ENCODE measurements at regions not wholly inside any gene's neighbourhood (a gene's known extent, or its start where the extent isn't known, plus 50 kb on each side); places are given as distances from the start of the nearest gene placed in this dataset.

GRCh38 chr5:2902186-2902585 is 150.7 kb upstream of the IRX2 start:
- no peak for DNase-seq

DNA sequence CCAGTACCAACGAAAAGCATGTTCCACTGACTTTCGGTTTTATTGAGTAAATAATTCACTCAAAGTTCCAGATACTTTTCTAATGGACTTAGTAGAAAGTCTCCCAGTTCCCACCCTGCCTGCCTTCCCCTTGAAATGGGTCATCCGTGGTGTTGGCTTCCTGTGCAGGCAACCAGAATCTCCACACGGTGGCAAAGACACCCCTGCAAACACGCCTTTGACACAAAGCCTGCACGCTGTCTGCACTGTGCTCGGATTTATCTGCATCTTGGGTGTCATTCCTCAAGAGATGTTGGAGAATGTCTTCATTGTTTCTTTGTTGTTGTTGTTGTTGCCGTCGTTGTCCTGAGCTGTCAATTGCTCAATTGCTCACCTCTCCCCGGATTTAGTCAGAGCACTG is 150.0 kb upstream of the IRX2 start:
- no peak for DNase-seq

DNA sequence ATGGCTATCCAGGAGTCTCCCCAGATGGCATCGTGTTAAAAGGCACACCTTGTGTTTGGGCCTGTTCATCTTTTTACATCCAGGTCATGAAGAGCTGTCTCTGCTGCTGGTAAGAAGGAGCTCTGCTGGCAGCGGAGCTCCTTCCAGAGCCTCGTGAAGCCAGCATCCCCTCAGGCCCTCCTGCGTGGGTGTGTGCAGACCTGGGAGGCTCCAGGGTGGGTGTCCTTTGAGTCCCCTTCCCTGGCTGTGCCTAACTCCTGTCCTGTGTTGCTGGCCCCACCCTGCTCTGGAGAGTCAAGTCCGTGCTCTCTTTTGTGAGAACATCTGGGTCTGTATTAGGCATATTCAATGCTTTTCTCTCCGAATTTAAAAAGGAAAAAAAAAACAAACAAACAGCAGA is 149.6 kb upstream of the IRX2 start:
- DNase-seq = no peak

- no peak for DNase-seq
Observed at GRCh38 chr5:2900360-2900759, 148.9 kb upstream of the IRX2 start.

GRCh38 chr5:2899311-2899710 is 147.8 kb upstream of the IRX2 start:
- no peak for DNase-seq

DNA sequence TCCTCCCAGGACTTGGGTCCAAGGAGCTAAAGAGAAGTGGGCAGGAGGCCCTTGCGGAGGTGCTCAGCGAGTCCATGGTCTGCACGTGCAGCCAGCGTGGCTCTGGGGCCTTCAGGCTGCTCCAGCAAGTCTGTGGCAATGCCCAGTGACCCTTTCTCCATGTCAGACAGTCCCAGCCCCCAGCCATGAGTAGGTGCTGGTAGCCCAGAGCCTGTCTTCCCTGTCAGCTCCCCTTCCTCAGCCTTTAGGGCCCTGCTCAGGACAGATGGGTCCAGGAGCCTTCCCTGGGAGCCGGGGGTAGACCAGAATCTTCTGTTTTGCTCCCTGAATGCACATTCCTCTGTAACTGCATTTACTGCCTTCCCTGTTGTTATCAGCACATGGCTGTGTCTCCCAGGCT is 147.2 kb upstream of the IRX2 start:
- DNase-seq = no peak

- no peak for DNase-seq
Observed at GRCh38 chr5:2897276-2897961, 145.9 kb upstream of the IRX2 start.

- no peak for DNase-seq
Observed at GRCh38 chr5:2896371-2897275, 145.1 kb upstream of the IRX2 start.

DNA sequence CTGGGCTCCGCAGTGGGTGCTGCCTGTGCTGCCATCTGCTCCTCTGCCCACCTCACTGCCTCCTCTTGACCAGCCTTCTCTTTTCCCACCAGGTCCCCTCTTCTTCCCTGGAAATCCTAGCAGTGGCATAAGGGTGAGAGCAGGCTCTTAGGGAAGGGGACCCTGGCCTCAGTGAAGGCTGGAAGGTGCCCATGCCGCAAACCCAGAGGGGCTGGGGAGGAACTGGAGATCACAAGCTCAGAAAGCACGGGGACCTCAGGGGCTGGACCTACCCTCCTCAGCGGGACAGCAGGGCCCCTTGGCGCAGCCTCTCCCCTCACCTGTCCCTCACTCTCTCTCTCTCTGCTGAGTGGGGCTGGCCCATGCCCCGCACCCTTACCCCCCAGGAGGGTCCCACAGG is 144.4 kb upstream of the IRX2 start:
- DNase-seq = no peak

DNA sequence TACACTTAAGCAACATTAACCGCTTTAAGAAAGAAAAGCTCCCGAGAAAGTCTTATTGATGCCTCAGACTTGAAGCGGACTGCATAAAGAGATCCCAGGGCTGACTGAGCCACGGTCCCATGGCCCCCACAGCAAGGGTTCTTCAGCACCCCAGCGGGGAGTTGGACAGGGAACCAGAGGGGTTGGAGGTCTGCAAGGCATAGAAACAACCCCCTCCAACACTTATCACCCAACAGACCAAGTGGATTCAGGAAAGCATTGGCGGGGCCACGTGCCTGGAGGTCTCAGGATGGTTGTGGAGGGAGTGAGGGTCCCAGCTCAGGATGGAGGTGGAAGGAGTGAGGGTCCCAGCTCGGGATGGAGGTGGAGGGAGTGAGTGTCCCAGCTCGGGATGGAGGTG is 143.7 kb upstream of the IRX2 start:
- DNase-seq = no peak

DNA sequence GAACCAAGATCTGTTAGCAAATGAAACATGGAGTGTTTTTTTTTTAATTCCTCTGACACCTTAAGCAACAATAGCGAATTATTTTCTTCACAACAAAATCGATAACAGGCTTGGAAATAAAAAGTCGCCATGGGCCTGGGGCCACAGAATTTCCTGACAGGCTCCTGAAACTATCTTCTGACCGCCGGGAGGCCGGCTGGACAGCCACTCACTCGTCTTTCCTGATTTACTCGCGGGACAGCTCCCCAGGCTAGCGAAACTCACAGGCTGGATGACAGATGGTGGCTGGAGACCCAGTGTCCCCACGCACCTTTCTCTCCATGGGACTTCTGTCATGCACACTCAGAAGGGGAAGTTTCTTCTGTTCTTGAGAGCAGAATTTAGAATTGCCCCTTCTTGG is 143.3 kb upstream of the IRX2 start:
- no peak for DNase-seq

DNA sequence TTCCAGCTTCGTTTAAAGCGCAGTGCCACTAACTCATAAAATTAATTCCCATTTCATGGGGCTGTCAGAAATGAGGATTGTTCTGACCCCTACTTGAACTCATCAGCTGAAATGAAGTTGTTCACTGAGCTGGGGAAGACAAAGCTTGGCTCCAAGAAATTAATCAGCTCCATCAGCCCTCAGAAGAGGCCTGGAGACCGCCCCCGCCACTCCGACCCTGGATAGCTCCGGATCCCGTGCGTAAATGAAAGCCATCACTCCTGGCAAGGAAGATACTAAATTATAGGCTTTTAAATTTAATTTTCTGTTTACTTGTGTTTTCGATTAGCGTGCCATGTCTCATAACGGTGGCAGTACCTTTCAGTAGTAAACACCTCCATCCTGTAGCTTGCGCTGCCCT is 142.8 kb upstream of the IRX2 start:
- no peak for DNase-seq

DNA sequence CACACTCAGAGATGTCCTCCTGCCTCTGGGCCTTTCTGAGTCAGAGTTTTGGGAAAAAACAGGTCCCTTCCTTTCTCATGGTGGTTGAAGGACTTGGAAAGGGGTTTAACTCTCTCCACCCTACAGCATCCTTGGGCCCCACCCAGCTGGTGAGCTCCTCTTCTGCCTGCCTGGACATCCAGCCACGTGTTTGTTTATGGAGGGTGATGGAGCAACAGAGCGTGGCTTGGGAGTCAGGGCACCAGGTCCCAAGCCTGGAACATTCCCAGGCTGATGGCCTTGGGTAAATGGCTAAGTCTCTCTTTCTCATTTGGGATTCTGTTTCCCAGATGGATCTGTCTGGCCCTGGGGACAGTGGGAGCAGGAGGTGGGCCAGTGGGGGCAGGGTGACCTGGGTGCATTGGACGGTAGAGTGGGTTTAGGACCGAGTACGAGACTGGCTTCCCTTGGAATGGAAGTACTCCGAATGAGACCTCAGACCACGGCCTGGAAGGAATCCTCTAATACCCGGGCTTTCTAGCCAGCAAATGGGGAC is 141.1 kb upstream of the IRX2 start:
- no peak for DNase-seq

DNA sequence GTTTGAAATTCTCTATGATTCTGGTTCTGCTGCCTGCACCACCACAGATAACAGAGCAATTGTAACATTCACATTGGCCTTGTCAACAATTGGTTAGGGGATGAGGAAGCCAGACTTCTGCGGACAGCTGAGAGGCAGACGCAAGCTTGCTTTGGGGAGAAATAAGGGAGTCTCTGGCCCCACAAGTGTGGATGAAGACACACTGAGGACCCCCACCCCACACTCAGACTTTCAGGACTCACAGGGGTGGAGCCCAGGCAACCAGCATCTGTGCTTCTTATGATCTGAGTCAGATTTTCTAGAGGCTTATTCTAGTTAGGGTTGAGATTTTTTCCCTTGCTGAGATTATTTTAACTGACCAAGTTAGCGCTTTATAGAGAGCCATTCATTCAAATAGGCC is 140.3 kb upstream of the IRX2 start:
- no peak for DNase-seq

GRCh38 chr5:2890011-2890410 is 138.5 kb upstream of the IRX2 start:
- no peak for DNase-seq

DNA sequence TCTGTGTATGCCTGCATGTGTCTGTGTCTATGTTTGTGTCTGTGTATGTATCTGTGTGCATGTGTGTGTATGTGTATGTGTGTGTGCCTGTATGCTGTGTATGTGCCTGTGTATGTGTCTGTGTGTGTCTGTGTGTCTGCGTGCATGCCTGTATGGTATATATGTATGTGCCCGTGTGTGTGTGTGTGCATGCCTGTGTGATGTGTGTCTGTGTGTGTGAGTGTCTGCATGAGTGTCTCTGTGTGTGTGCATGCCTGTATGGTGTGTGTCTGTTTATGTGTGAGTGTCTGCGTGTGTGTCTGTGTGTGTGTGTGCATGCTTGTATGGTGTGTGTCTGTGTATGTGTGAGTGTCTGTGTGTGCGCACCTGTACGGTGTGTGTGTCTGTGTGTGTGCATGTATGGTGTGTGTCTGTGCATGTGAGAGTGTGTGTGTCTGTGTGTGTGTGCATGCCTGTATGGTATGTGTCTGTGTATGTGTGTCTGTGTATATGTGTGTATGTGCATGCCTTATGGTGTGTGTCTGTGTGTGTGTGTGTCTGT is 137.1 kb upstream of the IRX2 start:
- DNase-seq = no peak

- no peak for DNase-seq
Observed at GRCh38 chr5:2887481-2888348, 136.2 kb upstream of the IRX2 start.

- no peak for DNase-seq
Observed at GRCh38 chr5:2886531-2886930, 135.1 kb upstream of the IRX2 start.

DNA sequence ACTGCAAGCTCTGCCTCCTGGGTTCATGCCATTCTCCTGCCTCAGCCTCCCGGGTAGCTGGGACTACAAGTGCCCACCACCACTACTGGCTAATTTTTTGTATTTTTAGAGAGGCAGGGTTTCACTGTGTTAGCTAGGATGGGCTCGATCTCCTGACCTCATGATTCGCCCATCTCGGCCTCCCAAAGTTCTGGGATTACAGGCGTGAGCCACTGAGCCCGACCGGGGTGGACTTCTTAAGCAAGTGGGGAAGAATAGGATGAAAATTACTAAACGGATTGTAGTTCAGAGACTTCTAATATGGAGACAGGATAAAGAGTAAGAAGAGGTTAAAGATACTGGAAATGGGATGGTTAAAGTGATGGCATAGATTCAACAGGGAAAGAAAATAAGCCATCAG is 132.3 kb upstream of the IRX2 start:
- no peak for DNase-seq

DNA sequence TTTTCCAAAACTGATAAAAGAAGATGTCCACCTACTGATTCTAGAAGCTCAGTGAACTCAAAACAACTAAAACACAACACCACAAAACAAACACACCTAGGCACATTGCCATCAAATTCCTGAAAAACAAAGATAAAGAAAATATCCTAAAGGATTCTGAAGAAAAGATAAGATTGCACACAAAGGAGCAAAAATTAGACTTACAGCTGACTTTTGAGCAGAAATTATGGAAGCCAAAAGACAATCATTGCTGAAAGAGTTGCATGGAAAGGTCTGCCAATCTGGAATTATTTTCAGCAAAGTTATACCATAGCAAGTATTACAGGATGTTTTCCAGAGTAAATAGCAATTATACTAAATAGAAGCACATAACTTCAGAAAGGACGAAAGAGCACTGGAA is 128.2 kb upstream of the IRX2 start:
- no peak for DNase-seq

GRCh38 chr5:2877522-2877921 is 126.0 kb upstream of the IRX2 start:
- no peak for DNase-seq

- DNase-seq = no peak
Observed at GRCh38 chr5:2876183-2876582, 124.7 kb upstream of the IRX2 start.

GRCh38 chr5:2874099-2874498 is 122.6 kb upstream of the IRX2 start:
- DNase-seq = no peak
